ENCODE measurements at regions not wholly inside any gene's neighbourhood (a gene's known extent, or its start where the extent isn't known, plus 50 kb on each side); places are given as distances from the start of the nearest gene placed in this dataset.

DNA sequence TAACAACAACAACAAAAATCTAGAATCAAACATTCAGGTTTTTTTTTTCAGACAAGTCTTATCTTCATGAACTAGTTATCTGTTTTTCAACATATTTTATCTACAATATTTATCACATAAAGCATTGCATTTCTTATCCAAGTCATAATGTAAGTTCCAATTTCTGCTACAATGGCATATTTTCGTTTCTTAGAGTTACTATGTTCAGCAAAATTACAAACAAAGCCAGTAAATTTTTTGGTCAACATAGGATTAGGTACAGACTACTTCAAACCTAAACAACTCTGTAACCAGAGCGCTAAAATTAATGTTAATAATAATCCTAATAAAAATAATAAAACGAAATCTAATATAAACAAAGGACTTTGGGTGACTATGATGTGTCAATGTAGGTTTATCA is 165.4 kb upstream of the TACR3 start:
- H3K27me3 Mint-ChIP-seq (ENCODE audit: low read depth, unreplicated experiment): no peaks in the 10 kb centered on the region
- H3K36me3 Mint-ChIP-seq (ENCODE audit: low read depth, unreplicated experiment): no peaks in the 10 kb centered on the region
- no peak overlapping the region for H3K27ac Mint-ChIP-seq (ENCODE audit: unreplicated experiment)
- Histone ChIP-seq H2AFZ (ENCODE audit: low read depth, low read length) (no peak overlapping the region), H3K27me3 (ENCODE audit: insufficient read depth, low read length) (no peaks in the 10 kb centered on the region), H4K20me1 (ENCODE audit: insufficient read depth, low read length) (no peaks in the 10 kb centered on the region), H3K4me2 (ENCODE audit: low read length) (no peak overlapping the region), H3K9ac (ENCODE audit: low read length) (no peak overlapping the region), H3K4me3 (ENCODE audit: insufficient read depth, low read depth, low read length) (no peak overlapping the region), H3K4me1 (ENCODE audit: insufficient read depth, low read length) (no peaks in the 10 kb centered on the region), H3K36me3 (ENCODE audit: insufficient read depth, low read length) (no peaks in the 10 kb centered on the region), H3K27ac (ENCODE audit: low read depth, low read length) (no peak overlapping the region), H3K79me2 (ENCODE audit: insufficient read depth, low read length) (no peaks in the 10 kb centered on the region), H3K9me3 (ENCODE audit: insufficient read depth, low read depth, low read length) (no peaks in the 10 kb centered on the region)
- FAIRE-seq: no peak
- no peak overlapping the region for H3K4me3 Mint-ChIP-seq (ENCODE audit: unreplicated experiment)
- no peaks in the 10 kb centered on the region for H3K4me1 Mint-ChIP-seq (ENCODE audit: low read depth, unreplicated experiment)
- H3K9me3 Mint-ChIP-seq (ENCODE audit: unreplicated experiment): no peaks in the 10 kb centered on the region
- DNase-seq (ENCODE audit: low read depth): no peak
- no peak for TF ChIP-seq EZH2 (IDR thresholded peaks at IDR 0.05; ENCODE audit: insufficient read depth, low read length)
- no peak for TF ChIP-seq CTCF (IDR thresholded peaks at IDR 0.05; ENCODE audit: insufficient read depth, low read depth, low read length)

GRCh38 chr4:103867311-103867710 is 147.5 kb upstream of the TACR3 start:
- Mint-ChIP-seq H3K4me3 (ENCODE audit: unreplicated experiment) (no peak overlapping the region), H3K4me1 (ENCODE audit: low read depth, unreplicated experiment) (no peaks in the 10 kb centered on the region), H3K9me3 (ENCODE audit: unreplicated experiment) (peaks cover 2% of the 10 kb centered on the region), H3K27ac (ENCODE audit: unreplicated experiment) (no peak overlapping the region), H3K36me3 (ENCODE audit: low read depth, unreplicated experiment) (no peaks in the 10 kb centered on the region), H3K27me3 (ENCODE audit: low read depth, unreplicated experiment) (no peaks in the 10 kb centered on the region)
- Histone ChIP-seq H3K79me2 (ENCODE audit: insufficient read depth, low read length) (no peaks in the 10 kb centered on the region), H3K27me3 (ENCODE audit: insufficient read depth, low read length) (no peaks in the 10 kb centered on the region), H4K20me1 (ENCODE audit: insufficient read depth, low read length) (no peaks in the 10 kb centered on the region), H3K9me3 (ENCODE audit: insufficient read depth, low read depth, low read length) (no peaks in the 10 kb centered on the region), H3K4me1 (ENCODE audit: insufficient read depth, low read length) (no peaks in the 10 kb centered on the region), H3K9ac (ENCODE audit: low read length) (no peak overlapping the region), H3K27ac (ENCODE audit: low read depth, low read length) (no peak overlapping the region), H3K4me2 (ENCODE audit: low read length) (no peak overlapping the region), H3K36me3 (ENCODE audit: insufficient read depth, low read length) (no peaks in the 10 kb centered on the region), H2AFZ (ENCODE audit: low read depth, low read length) (no peak overlapping the region), H3K4me3 (ENCODE audit: insufficient read depth, low read depth, low read length) (no peak overlapping the region)
- FAIRE-seq (no peak), DNase-seq (ENCODE audit: low read depth) (no peak)
- TF ChIP-seq CTCF (IDR thresholded peaks at IDR 0.05; ENCODE audit: insufficient read depth, low read depth, low read length): no peak
- no peak for TF ChIP-seq EZH2 (IDR thresholded peaks at IDR 0.05; ENCODE audit: insufficient read depth, low read length)

DNA sequence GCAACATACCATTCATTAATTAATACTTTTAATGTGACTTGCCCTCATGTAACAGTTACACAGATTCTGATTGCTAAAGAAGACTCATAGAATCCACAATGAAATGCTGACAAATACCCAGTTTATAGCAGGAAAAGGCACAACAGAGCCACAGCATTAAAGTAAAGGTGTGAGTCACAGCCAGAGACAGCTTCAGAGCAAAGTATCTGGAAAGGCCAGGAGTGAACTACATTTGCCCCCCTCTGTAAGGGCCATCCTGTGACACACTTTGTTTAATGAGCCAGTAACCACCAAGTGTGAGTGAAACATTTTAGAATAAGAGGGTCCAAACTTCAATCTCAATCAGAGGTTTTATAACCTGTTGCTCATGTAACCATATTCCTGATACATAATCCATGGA is 133.8 kb upstream of the TACR3 start:
- no peaks in the 10 kb centered on the region for H3K4me1 Mint-ChIP-seq (ENCODE audit: low read depth, unreplicated experiment)
- H3K27me3 Mint-ChIP-seq (ENCODE audit: low read depth, unreplicated experiment): no peaks in the 10 kb centered on the region
- no peaks in the 10 kb centered on the region for H3K9me3 ChIP-seq (ENCODE audit: insufficient read depth, low read depth, low read length)
- no peak overlapping the region for H3K4me3 ChIP-seq (ENCODE audit: insufficient read depth, low read depth, low read length)
- no peaks in the 10 kb centered on the region for H3K36me3 ChIP-seq (ENCODE audit: insufficient read depth, low read length)
- H2AFZ ChIP-seq (ENCODE audit: low read depth, low read length): no peak overlapping the region
- TF ChIP-seq CTCF (IDR thresholded peaks at IDR 0.05; ENCODE audit: insufficient read depth, low read depth, low read length): no peak
- no peak for TF ChIP-seq EZH2 (IDR thresholded peaks at IDR 0.05; ENCODE audit: insufficient read depth, low read length)
- no peak overlapping the region for H3K4me2 ChIP-seq (ENCODE audit: low read length)
- H3K4me1 ChIP-seq (ENCODE audit: insufficient read depth, low read length): no peaks in the 10 kb centered on the region
- no peak overlapping the region for H3K4me3 Mint-ChIP-seq (ENCODE audit: unreplicated experiment)
- no peak for DNase-seq (ENCODE audit: low read depth)
- H3K9me3 Mint-ChIP-seq (ENCODE audit: unreplicated experiment): peaks cover 4% of the 10 kb centered on the region
- no peaks in the 10 kb centered on the region for H3K79me2 ChIP-seq (ENCODE audit: insufficient read depth, low read length)
- H3K27me3 ChIP-seq (ENCODE audit: insufficient read depth, low read length): no peaks in the 10 kb centered on the region
- no peak overlapping the region for H3K27ac Mint-ChIP-seq (ENCODE audit: unreplicated experiment)
- H3K9ac ChIP-seq (ENCODE audit: low read length): no peak overlapping the region
- H3K36me3 Mint-ChIP-seq (ENCODE audit: low read depth, unreplicated experiment): no peaks in the 10 kb centered on the region
- H4K20me1 ChIP-seq (ENCODE audit: insufficient read depth, low read length): no peaks in the 10 kb centered on the region
- FAIRE-seq: no peak
- H3K27ac ChIP-seq (ENCODE audit: low read depth, low read length): no peak overlapping the region
